Fibroblast of lung (primary cell): ENCODE measurements at regions not wholly inside any gene's neighbourhood (a gene's known extent, or its start where the extent isn't known, plus 50 kb on each side); places are given as distances from the start of the nearest gene placed in this dataset.

Experiments
- EZH2 ChIP-seq: IDR thresholded peaks from 2 replicates; pipeline ENCODE4 v1.5.1; 2012; ENCODE audit warnings: low read length, control low read depth, mild to moderate bottlenecking; ENCODE audit errors: missing control alignments
- TF ChIP-seq, protein P1 (sequence below), 2 donors: IDR thresholded peaks in 1 of 2; conservative IDR thresholded peaks in 1 of 2; 1 replicate in 1 of 2; 2 replicates in 1 of 2; pipeline ENCODE4 v1.5.1; 2011 to 2012; ENCODE audit warnings: low read length in 2 of 2, control low read depth in 1 of 2, inconsistent platforms in 1 of 2, low read depth in 1 of 2, mild to moderate bottlenecking in 1 of 2

DNA sequence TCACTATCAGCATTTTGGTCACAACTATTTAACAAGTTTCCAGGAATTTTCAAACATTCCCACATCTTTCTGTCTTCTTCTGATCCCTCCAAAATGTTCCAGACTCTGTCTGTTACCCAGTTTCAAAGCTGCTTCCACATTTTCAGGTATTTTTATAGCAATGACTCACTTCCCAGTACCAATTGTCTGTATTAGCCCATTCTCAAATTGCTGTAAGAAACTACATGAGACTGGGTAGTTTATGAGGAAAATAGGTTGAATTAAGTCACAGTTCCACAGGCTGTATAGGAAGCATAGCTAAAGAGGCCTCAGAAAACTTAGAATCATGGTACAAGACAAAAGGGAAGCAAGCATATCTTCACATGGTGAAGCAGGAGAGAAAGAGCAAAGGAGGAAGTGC lies 475.0 kb upstream of the PCDH7 start:
- no peak for TF ChIP-seq EZH2
- TF ChIP-seq, protein P1, sequence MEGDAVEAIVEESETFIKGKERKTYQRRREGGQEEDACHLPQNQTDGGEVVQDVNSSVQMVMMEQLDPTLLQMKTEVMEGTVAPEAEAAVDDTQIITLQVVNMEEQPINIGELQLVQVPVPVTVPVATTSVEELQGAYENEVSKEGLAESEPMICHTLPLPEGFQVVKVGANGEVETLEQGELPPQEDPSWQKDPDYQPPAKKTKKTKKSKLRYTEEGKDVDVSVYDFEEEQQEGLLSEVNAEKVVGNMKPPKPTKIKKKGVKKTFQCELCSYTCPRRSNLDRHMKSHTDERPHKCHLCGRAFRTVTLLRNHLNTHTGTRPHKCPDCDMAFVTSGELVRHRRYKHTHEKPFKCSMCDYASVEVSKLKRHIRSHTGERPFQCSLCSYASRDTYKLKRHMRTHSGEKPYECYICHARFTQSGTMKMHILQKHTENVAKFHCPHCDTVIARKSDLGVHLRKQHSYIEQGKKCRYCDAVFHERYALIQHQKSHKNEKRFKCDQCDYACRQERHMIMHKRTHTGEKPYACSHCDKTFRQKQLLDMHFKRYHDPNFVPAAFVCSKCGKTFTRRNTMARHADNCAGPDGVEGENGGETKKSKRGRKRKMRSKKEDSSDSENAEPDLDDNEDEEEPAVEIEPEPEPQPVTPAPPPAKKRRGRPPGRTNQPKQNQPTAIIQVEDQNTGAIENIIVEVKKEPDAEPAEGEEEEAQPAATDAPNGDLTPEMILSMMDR (conservative IDR thresholded peaks at IDR 0.05 in 1 of 2, IDR thresholded peaks at IDR 0.05 in 1 of 2; ENCODE audit: low read depth in 1 of 2, low read length in 2 of 2): no peak
